Renal cortex interstitium (tissue), 11 donors: ENCODE measurements at regions not wholly inside any gene's neighbourhood (a gene's known extent, or its start where the extent isn't known, plus 50 kb on each side); places are given as distances from the start of the nearest gene placed in this dataset.
"Not testable (repeated sequence)": the region's sequence is repeated elsewhere in the genome, so short reads cannot be mapped to it uniquely, and the experiment has no call there.

Experiments
- DNase-seq, 11 donors: peaks; one replicate each; pipeline ENCODE4 v3.0.0-alpha.2; 2013; ENCODE audit warnings: low read depth in 9 of 11, low spot score in 4 of 11; ENCODE audit errors: extremely low read depth in 1 of 11

GRCh38 chr12:18837025-18837424 is 99.1 kb downstream of the CAPZA3 start:
- peak in 2 of 11 donors; percentile 17 to 29 for DNase-seq

GRCh38 chr12:18837505-18837904 is 99.6 kb downstream of the CAPZA3 start:
- DNase-seq: no peak

- not testable (repeated sequence) for DNase-seq
These were observed 103.1 kb downstream of the CAPZA3 start for GRCh38 chr12:18840997-18841396.

GRCh38 chr12:18849080-18849479 is 111.2 kb downstream of the CAPZA3 start:
- DNase-seq: no peak

- DNase-seq: no peak
These were observed 111.8 kb downstream of the CAPZA3 start for GRCh38 chr12:18849761-18850160.

GRCh38 chr12:18850752-18851151 is 112.8 kb downstream of the CAPZA3 start:
- DNase-seq: no peak

GRCh38 chr12:18851271-18851670 is 113.4 kb downstream of the CAPZA3 start:
- no peak for DNase-seq

GRCh38 chr12:18853570-18854366 is 115.8 kb downstream of the CAPZA3 start:
- DNase-seq: no peak

GRCh38 chr12:18857656-18858055 is 119.7 kb downstream of the CAPZA3 start:
- no peak for DNase-seq

- no peak for DNase-seq
These were observed 121.5 kb downstream of the CAPZA3 start for GRCh38 chr12:18859400-18859799.

GRCh38 chr12:18861287-18861858 is 123.5 kb downstream of the CAPZA3 start:
- no peak for DNase-seq

- DNase-seq: no peak
These were observed 126.0 kb downstream of the CAPZA3 start for GRCh38 chr12:18863769-18864500.

GRCh38 chr12:18864900-18865561 is 127.1 kb downstream of the CAPZA3 start:
- no peak for DNase-seq

- DNase-seq: no peak
These were observed 130.8 kb downstream of the CAPZA3 start for GRCh38 chr12:18868717-18869116.

GRCh38 chr12:18872770-18873169 is 134.9 kb downstream of the CAPZA3 start:
- DNase-seq: no peak

- no peak for DNase-seq
These were observed 140.8 kb downstream of the CAPZA3 start for GRCh38 chr12:18878676-18879180.

- no peak for DNase-seq
These were observed 144.8 kb downstream of the CAPZA3 start for GRCh38 chr12:18882690-18883089.

GRCh38 chr12:18886962-18887361 is 149.0 kb downstream of the CAPZA3 start:
- DNase-seq: no peak

- DNase-seq: no peak
These were observed 149.4 kb downstream of the CAPZA3 start for GRCh38 chr12:18887368-18887767.
